ENCODE measurements at regions not wholly inside any gene's neighbourhood (a gene's known extent, or its start where the extent isn't known, plus 50 kb on each side); places are given as distances from the start of the nearest gene placed in this dataset.
A peak's percentile ranks its signal among the peaks of the same experiment; 100 is the strongest.

DNA sequence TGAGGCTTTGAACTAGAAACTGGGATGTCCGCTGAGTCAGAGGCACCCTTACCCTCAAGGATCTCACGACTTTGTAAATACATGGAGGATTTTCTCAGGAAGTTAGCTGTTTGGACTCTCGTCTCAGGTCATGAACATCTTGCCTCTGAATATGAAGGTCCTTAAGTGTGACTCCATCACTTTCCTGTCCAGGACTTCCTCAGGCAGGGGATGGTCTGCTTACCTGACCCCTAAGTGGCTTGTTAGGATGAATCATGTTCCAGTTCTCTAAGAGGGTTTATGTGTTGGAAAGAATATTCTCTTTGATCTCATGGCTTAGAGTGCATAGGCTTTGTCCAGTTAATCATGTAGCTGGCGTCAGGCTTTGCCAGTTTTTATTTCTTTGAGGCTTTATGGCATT lies 511.7 kb upstream of the KLF4 start:
- peak; percentile 20 for DNase-seq (ENCODE audit: low read depth)

- DNase-seq (ENCODE audit: low read depth): no peak
These were observed 510.3 kb upstream of the KLF4 start for GRCh38 chr9:107999890-108000289.

- peak; percentile 17 for DNase-seq (ENCODE audit: low read depth)
These were observed 509.4 kb upstream of the KLF4 start for GRCh38 chr9:107999011-107999410.

GRCh38 chr9:107994648-107995047 lies 505.1 kb upstream of the KLF4 start:
- no peak for DNase-seq (ENCODE audit: low read depth)

- no peak for DNase-seq (ENCODE audit: low read depth)
These were observed 502.7 kb upstream of the KLF4 start for GRCh38 chr9:107992271-107992670.

DNA sequence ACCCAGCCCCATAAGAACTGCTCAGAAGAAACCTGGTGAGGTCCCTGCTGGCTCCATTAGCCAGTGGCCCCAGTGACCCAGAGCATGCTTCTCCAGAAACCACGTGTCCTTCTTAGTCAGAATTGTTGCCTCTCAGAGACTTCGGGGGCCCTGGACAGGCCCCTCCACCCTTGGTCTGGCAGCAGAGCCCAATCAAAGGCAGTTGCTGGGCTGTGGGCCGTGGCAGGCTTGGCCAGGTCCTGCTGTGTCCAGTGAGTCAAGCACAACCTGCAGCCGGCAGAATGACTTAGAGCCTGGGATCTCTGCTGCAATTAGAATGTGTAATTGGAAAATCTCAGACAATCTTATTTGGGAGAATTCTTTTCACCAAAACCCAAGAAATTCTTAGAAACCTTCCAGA lies 502.0 kb upstream of the KLF4 start:
- DNase-seq (ENCODE audit: low read depth): no peak

GRCh38 chr9:107989544-107989943 lies 500.0 kb upstream of the KLF4 start:
- DNase-seq (ENCODE audit: low read depth): no peak

- no peak for DNase-seq (ENCODE audit: low read depth)
These were observed 499.5 kb upstream of the KLF4 start for GRCh38 chr9:107989099-107989498.

DNA sequence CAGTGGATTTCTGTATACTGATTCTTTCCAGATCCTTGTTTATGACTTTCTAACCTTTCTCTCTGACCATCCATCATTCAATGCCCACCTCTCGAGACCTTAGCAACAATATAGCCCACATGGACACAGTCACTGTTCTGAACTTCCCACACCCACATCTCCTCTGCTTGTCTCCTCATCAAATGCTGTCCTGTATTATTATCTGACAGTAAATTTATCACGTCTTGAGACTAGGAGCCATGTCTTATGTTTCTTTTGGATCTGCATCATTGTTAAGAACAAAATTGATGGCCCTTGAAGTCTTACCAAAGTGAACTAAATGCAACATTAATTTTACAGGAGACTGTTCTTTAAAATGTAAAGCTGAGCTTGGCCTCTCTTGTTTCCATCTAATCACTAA lies 495.4 kb upstream of the KLF4 start:
- DNase-seq (ENCODE audit: low read depth): no peak

GRCh38 chr9:107983762-107984161 lies 494.2 kb upstream of the KLF4 start:
- DNase-seq (ENCODE audit: low read depth): no peak

- peak; percentile 46 for DNase-seq (ENCODE audit: low read depth)
These were observed 493.6 kb upstream of the KLF4 start for GRCh38 chr9:107983181-107983603.

- DNase-seq (ENCODE audit: low read depth): no peak
These were observed 493.2 kb upstream of the KLF4 start for GRCh38 chr9:107982745-107983144.

DNA sequence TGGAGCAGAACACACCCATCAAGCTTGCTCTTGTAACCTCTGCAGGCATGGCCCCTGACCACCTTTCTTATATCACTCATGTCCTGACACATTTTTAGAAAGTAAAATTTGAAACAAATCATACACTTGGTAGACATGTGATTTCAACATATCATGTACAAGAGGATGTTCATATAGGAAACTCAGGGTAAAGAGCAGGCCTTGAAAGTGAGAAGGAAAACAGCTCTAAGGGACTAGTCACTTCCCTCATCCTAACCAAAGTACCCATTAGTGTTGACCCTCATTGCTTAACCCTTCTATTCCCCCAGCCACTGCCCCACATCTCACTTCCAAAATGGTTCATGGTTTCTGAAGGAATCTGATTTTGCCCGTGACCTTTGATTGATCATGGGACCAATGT lies 492.4 kb upstream of the KLF4 start:
- no peak for DNase-seq (ENCODE audit: low read depth)

DNA sequence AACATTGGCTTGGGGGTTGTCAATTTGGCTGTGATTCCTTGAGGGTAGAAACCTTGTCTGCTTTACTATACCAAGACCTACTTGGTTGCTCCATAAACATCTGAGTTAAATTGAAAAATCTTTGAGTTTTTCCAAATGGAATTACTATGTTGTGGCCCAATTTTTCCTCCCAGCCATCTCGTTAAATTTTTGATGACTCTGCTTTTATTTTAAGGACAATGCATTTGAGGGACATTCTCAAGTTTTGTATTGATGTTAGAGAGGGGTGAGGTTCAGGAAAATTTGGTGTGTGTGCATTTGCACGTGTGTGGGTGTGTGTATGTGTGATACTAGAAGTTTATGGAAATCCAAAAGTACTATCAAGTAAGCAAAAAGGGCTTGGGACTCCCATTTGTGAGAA lies 491.4 kb upstream of the KLF4 start:
- no peak for DNase-seq (ENCODE audit: low read depth)

- DNase-seq (ENCODE audit: low read depth): no peak
These were observed 487.2 kb upstream of the KLF4 start for GRCh38 chr9:107976767-107977166.

DNA sequence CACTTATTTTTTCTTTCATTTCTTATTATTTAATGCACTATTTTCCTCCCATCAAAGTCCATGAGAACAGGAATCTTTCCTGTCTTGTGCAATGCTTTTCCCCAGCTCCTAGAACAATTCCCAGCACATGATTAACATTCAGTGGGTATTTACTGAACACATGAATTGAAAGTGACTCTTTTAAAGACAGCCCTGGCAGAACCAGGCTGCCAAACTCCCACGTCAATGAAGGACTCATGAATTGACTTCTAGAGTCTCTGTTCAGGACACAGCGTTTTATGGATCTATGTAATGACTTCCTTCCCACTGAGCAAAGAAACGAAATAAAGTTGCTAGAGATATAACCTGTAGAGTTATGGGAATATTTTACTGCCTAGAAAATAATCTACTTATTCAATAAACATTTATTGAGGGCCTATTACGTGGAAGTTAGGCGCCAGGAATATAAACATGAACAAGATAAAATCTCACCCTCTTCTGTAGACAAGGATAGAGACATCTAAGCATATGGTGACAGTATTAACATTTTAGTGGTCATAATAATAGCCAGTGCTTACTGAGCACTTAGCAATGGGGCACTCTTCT lies 485.9 kb upstream of the KLF4 start:
- DNase-seq (ENCODE audit: low read depth): no peak

DNA sequence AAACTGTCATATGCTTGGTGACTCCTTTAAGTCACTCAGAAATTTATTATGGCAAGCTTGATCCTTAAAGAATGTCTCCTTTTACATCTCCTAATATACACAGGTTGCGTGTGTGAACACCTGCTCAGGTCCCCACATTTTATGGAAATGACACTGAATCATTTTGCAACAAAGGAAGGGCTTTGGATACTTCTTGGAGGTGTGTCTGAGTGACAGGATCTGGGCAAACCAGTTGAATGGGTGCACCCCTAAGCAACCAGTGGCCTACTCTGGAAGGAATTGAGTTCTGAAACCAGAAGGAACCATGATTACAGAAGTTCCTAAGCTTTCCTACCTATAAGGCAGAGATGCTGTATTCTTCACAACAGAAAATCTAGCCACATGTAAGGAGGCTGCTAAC lies 483.9 kb upstream of the KLF4 start:
- DNase-seq (ENCODE audit: low read depth): no peak

DNA sequence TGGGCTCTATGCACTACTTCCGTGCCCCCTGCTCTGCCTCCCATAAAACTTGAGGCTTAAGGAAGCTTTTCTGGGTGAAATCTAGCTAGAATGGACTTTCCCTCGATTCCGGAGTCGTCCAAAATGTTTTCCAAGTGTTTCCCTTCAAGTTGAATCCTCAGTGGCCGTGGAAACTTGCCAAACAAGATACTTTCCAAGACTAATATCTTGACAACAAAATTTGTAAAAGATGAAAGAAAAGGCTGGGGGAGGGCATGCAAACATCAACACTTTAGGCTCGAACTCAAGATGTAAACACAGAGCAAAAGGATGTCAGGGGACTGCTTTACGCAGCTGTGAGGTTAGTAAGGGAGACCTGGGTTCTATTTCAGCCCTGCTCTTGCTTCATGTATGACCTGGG lies 482.8 kb upstream of the KLF4 start:
- no peak for DNase-seq (ENCODE audit: low read depth)

DNA sequence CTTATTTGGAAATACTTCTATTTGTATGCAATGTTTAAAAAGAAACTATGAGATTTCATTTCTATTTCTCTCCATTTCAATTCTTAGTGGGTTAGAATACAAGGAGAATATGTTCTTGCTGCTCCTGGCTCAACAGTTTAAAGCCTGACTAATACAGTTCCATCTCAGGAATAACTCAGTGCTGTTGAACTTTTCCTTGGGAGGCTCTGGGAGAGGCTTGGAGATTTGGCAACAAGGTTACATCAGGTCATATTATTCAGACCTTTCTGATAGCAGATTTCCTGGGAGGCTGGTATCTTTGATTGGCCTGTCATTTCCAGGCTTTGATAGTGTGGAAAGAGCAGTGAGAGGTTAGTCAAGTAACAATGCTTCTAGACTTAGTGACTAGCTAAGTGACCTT lies 481.7 kb upstream of the KLF4 start:
- no peak for DNase-seq (ENCODE audit: low read depth)

GRCh38 chr9:107970726-107971125 lies 481.2 kb upstream of the KLF4 start:
- no peak for DNase-seq (ENCODE audit: low read depth)

- no peak for DNase-seq (ENCODE audit: low read depth)
These were observed 480.2 kb upstream of the KLF4 start for GRCh38 chr9:107969727-107970126.

GRCh38 chr9:107969141-107969540 lies 479.6 kb upstream of the KLF4 start:
- no peak for DNase-seq (ENCODE audit: low read depth)

GRCh38 chr9:107963246-107963645 lies 473.7 kb upstream of the KLF4 start:
- DNase-seq (ENCODE audit: low read depth): no peak

- DNase-seq (ENCODE audit: low read depth): no peak
These were observed 471.3 kb upstream of the KLF4 start for GRCh38 chr9:107960916-107961315.

- DNase-seq (ENCODE audit: low read depth): no peak
These were observed 464.7 kb upstream of the KLF4 start for GRCh38 chr9:107954312-107954711.
